NCI-H2196 treated with DMSO at 0.1 percent for 48 hours (cell line): ENCODE measurements at regions not wholly inside any gene's neighbourhood (a gene's known extent, or its start where the extent isn't known, plus 50 kb on each side); places are given as distances from the start of the nearest gene placed in this dataset.
"Not testable (repeated sequence)": the region's sequence is repeated elsewhere in the genome, so short reads cannot be mapped to it uniquely, and the experiment has no call there.

Source experiments
- DNase-seq: peaks from one replicate; lab custom pipeline; 2025; ENCODE audit not compliant: unreplicated experiment; lab: John Stamatoyannopoulos, UW

DNA sequence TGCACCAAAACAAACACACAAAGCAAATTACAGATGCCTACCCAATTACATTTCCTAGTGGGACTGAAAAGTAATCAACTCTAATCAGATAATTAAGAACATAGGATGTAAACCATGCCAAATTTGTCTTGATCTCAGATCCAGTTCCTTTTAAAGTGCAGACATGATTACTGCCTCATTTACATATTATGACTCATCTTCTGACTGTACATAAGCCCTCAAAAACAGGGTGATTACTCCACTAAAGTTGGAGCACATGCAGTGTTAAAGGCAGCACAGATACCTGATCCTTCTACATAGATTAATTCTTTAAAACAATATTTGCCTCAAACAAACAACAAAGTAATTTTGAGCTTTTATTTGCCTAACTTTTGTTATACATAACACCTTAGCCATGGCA lies 337.2 kb downstream of the RPS29 start:
- DNase-seq = no peak

DNA sequence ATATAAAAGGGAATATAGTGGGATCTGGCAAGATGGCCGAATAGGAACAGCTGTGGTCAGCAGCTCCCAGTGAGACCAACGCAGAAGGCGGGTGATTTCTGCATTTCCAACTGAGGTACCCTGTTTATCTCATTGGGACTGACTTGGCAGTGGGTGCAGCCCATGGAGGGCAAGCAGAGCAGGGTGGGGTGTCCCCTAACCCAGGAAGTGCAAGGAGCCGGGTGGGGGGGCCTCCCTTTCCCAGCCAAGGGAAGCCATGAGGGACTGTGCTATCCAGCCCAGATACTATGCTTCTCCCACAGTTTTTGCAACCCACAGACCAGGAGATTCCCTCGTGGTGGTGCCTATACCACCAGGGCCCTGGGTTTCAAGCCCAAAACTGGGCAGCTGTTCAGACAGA lies 342.4 kb downstream of the RPS29 start:
- not testable (repeated sequence) for DNase-seq

DNA sequence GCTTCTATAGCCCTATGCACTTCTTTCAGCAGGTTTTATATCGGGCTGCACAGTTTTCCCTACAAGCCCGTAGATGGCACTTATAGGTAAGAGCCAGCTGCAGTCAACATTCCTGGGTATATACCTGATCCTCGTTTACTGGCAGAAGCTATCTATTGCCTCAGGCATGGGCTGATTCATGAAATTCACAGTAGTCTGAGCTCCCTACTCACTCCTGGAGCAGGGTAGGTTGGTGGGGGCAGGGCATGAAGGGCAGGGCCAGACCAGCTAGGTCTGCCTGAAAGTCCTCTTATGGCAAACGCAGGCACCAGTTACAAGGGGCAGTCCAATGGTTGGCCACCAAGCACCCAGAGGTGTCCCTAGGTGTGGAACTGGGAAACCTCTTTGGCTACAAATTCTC lies 345.8 kb downstream of the RPS29 start:
- no peak for DNase-seq

DNA sequence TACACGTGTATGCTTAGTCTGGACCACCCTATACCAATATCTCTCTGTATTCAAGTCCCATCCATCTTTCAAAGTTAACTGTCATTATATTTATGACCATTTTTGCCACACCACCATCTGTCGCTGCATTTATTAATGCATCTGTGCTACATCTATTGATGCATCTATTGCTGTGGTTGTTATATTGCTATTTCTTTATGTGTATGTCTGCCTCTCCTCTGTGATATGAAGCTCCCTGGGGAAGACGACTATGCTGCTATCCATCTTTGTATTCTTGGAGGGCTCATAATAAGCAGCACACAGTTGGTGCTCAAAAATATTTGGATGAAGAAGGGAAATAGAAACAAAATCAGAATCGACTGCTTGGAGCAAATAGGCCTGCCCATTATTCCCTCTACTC lies 357.6 kb downstream of the RPS29 start:
- no peak for DNase-seq

DNA sequence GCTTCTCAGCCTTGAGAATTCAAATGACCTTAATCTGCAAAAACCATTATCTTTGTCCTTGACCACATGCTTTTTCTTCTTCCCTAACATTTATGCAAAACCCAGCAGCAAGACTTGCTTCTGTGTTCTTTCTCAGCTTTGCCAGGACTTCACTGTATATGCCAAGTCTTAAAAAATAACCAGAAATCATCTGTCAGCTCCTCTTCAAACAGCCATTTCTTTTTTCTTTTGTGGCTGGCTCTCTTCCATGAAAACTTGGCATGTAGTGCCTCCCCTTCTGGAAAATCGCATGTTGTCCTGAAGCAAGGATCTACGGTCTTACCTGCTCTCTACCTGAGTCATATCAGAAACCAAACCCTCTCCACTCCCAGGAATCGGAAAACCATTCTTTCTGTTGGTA lies 364.9 kb downstream of the RPS29 start:
- no peak for DNase-seq

DNA sequence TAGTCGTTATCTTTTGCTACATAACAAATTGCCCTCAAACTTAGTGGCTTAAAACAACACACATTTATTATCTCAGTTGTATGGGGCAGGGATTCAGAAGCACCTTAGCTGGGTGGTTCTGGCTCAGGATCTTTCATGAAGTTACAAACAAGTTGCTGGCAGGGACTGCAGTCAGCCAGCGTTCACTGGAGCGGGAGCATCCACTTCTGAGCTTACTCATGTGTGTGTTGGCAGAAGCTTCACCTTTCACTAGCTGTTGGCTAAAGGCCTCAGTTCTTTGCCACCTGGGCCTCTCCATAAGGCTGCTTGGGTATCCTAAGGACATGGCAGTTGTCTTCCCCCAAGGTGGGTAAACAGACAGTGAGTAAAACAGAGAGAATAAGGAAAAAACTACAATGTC lies 365.7 kb downstream of the RPS29 start:
- no peak for DNase-seq

DNA sequence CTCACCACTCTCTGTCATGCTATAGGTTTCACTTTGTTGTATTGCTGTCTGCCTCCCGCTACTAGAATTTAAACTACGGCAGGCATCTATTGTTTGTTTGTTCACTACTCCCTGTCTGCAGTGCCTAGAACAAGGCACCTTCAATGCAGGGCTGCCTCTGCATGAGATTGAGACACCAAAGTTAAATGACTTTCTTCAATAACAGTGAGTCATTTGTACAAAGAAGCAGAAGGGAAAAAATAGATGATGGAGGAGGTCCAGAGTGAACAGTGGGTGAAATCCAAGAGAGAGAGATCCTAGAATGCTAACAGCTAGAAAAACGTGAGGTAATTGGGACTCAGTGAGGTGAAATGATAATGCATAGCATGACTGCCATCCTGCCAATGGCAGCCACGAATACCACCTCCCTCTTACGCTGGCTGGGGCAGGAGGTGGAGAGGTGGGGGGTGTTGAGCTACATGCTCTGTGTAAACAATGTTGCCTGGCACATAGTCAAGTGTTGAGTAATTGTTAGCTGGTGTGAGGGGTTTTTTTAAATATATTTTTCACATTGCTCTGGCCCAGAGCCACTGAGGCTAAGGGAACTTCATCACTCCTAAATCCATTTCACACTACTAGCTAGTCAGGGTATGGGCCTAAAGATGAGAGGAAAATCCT lies 367.6 kb downstream of the RPS29 start:
- no peak for DNase-seq

DNA sequence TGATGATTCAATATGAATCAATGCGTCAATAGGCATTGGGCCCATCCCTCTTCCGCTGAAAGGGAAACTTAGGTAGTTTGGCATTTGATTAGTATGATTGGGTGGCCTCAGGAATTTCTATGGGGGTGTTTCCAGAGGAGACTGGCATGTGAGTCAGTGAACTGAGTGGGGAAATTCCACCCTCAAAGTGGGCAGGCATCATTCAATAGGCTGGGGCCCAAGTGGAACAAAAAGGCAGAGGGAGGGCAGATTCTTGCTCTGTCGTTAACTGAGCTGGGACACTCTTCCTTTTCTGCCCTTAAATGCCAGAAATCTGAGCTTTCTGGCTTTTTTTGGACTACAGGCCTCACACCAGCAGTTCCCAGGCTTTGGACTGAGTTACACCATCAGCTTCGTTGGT lies 373.5 kb downstream of the RPS29 start:
- DNase-seq = no peak

DNA sequence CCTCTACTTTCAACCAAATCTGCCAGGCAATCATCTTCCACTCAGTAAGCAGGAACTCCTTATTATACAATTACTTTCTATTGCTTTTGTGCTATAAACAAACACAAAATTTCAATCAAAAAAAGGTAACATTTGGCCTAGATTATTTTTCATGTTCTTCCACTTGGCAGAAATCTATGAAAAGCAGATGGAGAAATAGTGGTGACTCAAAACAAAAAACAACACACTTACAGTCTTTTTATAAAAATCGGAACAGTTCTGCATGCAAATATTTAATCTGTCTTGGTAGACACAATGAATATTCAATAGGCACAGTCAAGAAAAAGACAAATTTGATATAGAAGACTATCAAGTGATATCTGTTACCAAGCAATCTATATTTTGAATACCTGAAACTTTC lies 376.8 kb downstream of the RPS29 start:
- DNase-seq = no peak

DNA sequence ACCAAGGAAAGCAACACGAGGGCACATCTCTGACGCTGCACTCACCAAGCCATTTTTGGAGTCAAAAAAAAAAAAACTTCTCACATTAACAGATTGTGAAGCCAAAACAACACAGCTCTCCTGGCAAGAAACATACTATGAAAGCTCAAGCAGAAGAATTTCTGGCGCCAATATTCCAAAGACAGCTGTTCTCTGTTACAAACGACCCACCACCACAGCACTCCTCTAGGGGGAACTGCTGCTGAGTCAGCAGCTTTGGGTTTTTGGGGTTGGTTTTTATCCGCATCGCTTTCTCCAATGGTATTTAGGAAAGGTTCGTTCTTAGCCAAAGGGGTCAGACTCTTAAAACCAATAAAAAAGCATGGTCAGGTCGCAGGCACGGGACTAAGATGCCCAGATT lies 379.4 kb downstream of the RPS29 start:
- no peak for DNase-seq

DNA sequence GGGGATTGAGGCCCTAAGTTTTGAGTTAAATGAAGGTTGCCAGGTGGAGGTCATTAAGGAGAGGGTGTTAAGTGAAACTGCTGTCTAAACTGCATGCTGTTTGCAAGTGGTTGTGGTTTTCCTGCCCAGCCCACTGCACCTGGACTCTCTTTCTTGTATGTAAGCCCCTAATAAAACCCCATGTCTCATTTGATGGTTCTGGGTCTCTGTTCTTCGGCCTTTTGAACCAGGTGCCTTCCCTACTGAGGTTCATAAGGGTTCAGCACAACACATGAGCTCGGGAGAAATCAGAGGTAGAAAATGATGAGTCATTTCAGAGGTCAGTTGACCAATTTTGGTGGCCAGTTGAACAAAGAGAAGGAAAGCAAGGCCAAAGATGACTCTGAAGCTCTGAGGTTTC lies 382.5 kb downstream of the RPS29 start:
- DNase-seq = no peak

DNA sequence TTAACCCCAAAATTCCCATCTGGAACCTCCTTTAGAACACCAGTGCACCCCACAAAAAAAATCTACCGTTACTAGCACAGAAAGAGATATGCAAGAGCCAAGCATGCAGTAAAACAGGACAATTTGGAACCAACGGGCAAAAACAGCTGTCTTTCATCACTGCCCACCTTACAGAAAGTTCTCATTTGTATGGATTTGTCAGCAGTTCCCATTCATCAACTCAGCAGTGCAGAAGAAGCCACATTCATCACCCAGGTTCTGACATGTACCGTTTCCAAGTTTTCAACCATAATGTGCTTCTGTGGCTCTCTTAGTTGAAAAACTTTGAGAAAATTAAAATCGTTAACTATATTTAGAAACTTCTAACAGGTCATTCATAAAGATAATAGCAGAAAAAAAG lies 387.0 kb downstream of the RPS29 start:
- DNase-seq = no peak

DNA sequence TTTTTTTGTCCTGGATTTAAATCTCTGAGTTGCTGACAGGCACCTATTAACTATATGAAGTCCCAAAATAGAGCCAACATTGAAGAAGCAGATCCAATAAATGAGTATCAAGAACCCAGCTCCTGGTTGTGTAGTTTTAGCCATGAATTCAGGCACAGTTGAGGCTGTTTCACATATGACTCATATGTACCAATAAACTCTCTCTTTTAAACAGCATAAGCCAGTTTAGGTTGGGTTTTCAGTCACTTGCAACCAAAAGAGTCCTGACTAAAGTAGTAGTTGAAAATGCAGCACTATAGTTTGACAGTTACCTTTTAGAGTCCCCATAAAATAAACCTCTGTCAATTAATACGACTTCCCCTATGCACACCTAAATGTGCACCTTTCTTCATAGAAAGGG lies 389.9 kb downstream of the RPS29 start:
- no peak for DNase-seq

DNA sequence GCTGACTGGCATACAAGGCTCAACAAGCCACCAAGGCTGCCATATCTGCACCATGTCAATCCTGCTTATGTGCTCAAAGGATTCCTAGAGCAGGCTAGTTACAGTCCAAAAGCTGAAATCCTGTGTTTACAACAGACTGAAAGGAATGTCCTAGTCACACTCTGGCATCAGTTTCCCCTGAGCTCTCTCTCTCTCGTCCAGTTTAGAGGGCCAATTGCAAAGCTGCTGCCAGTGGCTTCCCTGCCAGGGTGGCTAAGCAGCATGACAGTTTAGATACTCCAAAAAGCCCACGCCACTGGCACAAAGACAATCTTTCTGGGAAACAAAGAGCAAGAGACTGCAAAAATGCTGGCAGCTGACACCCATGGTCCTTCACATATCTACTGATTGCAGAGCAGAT lies 392.1 kb downstream of the RPS29 start:
- DNase-seq = no peak

DNA sequence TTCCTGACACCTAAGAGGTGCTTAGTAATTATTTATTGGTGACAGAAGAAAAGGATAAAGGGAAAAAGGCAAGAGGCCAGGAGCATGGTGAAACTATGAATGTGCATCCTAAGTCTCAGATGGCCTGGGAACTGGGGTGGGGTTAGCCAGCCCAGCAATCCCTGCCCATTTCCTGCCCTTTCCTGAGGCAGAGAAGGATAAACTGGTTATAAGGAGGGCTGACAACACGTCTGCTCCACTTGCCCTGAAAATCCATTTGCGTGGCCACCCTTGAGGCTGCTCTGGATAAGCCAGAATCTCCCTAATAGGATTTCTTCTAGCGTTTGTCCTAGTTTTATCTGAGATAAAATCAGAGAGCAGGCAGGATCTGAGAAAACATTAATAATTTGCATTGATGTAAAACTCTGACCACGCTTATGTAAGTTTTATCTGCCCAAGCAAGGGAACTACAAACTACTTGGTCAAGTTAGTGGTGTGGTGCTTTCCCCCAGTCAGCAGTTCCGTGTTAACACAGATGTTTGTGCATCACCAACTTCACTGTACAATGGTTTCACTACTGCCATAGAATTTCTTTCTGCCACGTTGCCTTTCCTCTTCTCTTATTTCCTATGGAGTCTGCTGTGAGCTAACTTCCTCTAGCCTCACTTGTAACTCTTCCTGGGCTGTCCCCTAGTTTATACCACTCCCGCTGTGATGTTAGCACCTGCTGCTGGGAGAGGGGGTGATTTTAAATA lies 392.7 kb downstream of the RPS29 start:
- DNase-seq = no peak

DNA sequence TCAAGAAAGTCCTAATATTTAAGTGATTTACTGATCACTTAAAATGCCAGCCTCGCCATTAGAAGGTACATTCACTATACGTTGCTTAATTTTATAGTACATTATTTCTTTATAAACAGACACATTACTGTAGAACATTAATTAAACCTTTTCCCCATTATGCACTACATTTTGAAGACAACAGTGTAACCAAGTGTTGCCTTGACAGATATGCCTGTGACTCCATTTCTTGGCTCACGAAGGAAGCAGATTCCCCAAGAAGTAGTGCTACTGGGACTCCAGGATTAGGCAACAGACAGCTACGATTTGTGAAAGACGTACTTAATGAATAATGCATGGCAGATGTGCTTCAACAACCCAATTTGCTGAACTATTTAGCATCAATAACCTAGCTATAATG lies 394.8 kb downstream of the RPS29 start:
- DNase-seq = no peak

DNA sequence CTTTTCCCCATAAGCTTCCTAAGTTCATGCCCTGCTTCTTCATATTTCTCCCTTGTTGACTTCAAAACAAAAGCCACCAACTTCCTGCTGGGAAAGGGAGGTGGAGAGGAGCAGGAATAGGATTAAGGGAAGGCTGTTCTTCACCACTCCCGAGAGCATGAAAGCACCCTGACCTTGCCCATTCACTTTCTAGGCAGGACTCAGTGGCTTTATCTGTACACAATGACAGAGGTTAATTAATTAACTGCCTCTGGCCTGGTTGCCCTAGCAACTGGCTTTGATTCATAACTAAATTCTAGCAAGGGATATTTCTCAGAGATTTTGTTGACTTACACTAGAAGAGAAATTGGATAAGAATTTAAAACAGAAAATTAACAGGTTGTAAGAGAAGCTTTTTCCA lies 396.8 kb downstream of the RPS29 start:
- no peak for DNase-seq

DNA sequence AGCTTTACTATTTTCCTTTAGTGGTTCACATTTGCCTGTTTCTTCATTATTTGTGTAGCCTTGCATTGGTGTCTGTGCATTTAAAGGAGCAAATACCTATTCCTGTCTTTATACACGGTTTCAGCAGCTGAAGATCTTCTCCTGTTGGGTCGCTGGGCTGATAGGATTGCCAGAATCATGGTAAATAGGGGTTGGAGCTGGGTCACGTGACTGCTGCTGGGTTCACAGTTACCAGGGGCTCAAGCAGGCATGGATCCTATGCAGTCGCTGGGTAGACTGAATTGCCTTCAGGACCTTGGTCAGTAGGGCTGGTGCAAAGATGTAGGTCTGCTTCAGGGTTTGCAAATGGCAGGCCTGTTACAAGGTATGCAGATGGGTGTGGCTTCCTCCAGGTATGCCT lies 398.4 kb downstream of the RPS29 start:
- DNase-seq = no peak

DNA sequence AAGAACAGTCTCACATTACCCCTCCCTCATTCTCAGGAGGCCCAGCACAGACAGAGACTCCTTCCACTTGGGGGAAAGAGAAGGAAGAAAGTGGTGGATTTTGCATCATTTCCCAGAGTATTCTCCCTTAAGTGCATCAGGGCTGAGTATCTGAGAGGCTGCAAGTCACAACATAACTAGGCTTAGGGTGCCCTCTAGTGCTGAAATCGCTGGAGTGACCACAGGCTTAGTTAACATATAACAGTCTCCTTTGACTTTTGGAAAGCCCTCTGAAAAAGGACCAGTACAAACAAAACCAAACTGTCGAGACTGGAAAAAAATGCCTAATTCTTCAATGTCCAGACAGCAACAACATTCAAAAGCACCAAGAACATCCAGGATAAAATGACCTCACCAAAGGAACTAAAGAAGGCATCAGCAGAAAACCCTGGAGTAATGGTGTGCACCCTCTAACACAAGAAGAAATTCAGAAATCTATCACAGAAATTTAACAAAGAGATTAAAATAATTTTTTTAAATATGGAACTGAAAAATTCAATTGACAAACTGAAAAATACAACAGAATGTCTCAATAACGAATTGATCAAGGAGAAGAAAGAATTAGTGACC lies 412.3 kb downstream of the RPS29 start:
- peak; percentile 2 for DNase-seq

DNA sequence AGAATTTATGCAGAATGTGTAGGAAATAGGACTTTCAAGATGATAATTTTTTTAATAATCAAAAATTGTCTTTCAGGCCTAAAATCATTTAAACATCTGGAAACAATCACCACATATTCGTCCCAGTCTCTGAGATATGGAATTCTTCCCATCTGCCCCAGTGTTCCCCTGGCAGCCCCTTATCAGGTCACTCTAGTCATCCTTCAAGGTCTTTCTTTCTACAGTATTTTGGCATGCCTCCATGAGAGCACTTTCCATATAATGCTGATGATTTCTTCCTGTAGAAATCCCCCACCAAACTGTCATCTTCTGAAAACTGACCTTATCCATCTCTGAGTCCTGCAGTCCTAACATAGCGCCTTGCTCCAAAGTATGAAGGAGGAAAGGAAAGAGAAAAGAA lies 422.1 kb downstream of the RPS29 start:
- DNase-seq = no peak

DNA sequence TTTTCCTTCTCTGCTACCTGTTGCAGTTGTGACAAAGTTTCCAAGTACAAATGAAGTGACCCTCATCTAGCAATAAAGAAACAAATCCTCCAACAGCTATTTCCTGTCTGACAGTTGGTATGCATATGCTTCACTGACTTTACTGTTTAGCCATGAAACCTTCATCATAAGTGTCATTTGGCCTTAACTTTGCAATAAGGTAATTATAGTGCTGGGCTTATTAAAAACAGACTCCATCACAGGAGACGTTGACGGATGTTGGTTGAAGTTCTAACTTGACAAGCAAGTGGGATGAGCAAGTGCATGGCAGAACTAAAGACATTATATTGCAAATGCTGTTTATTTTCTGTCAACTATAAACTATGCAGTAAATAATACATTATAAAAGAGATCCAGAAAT lies 425.2 kb downstream of the RPS29 start:
- DNase-seq = no peak

DNA sequence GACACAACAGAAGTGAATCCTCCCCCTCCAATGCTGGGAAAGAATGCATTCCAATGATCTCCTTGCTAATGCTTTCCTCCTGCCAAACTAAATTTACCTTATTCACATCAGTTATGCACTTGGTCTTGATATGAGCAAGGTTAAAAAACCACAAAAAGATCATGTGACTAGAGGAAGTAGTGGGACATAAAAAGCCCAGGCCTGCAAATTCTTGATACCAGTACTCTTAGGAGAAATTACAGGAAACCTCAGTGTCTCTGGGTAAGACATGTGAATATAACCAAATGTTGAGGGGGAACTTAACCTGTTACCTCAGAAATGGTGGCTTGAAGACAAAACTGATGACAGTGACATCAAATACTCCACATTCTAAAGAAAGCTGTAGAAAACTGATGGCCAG lies 427.1 kb downstream of the RPS29 start:
- DNase-seq = no peak

DNA sequence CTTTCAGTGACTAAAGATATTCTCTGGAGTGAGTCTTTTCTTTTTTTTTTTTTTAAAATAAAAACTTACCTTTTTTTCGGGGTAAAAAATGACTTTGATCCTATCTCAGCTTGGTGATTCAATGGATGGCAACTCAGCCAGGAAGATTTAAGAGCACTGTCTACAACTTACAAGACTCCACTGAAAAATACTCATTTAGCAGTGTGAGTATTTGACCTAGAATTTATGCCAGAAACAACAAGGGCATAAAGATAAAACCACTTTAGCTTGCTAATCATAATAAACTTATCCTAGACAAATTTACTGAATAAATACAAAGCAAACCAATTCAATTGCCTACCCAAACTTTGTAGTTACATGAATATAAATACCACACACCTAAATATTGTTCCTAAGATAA lies 446.6 kb downstream of the RPS29 start:
- no peak for DNase-seq
